Hepatocyte (in vitro differentiated cells): ENCODE measurements at regions not wholly inside any gene's neighbourhood (a gene's known extent, or its start where the extent isn't known, plus 50 kb on each side); places are given as distances from the start of the nearest gene placed in this dataset.

Experiments used
- DNase-seq: peaks from one replicate; pipeline ENCODE4 v3.0.0-alpha.2; 2016; ENCODE audit warnings: low spot score
- H2AFZ ChIP-seq: fragments of 200-600 bp; sonication (generic); 2 replicates; pipeline ENCODE4 v1.6.0; 2016; ENCODE audit warnings: antibody characterized with exemption, mild to moderate bottlenecking
- H3K27ac ChIP-seq: fragments of 200-600 bp; sonication (generic); 2 replicates; pipeline ENCODE4 v1.5.1; 2016; ENCODE audit warnings: mild to moderate bottlenecking
- H3K27me3 ChIP-seq: fragments of 200-600 bp; sonication (generic); 2 replicates; pipeline ENCODE4 v1.6.1; 2016
- H3K36me3 ChIP-seq: fragments of 200-600 bp; sonication (generic); replicated peaks from 2 replicates; pipeline ENCODE4 v1.5.1; 2016; ENCODE audit warnings: low read depth; ENCODE audit not compliant: insufficient read depth
- H3K4me1 ChIP-seq: fragments of 200-600 bp; sonication (generic); 2 replicates; pipeline ENCODE4 v1.5.1; 2016; ENCODE audit warnings: mild to moderate bottlenecking, moderate library complexity; ENCODE audit not compliant: insufficient read depth
- H3K4me2 ChIP-seq: fragments of 200-600 bp; sonication (generic); 2 replicates; pipeline ENCODE4 v1.6.0; 2016
- H3K4me3 ChIP-seq: fragments of 200-600 bp; sonication (generic); 2 replicates; pipeline ENCODE4 v1.5.1; 2016; ENCODE audit warnings: mild to moderate bottlenecking
- H3K79me2 ChIP-seq: fragments of 200-600 bp; sonication (generic); 2 replicates; pipeline ENCODE4 v1.6.0; 2017; ENCODE audit warnings: mild to moderate bottlenecking
- H3K9me2 ChIP-seq: fragments of 200-600 bp; sonication (generic); replicated peaks from 2 replicates; pipeline ENCODE4 v1.6.0; 2017; ENCODE audit warnings: mild to moderate bottlenecking; ENCODE audit not compliant: insufficient read depth
- H3K9me3 ChIP-seq: fragments of 200-600 bp; sonication (generic); 2 replicates; pipeline ENCODE4 v1.5.1; 2016; ENCODE audit warnings: low read depth, mild to moderate bottlenecking
- H4K20me1 ChIP-seq: fragments of 200-600 bp; sonication (generic); 2 replicates; pipeline ENCODE4 v1.6.0; 2016; ENCODE audit warnings: mild to moderate bottlenecking; ENCODE audit not compliant: insufficient read depth, poor library complexity, severe bottlenecking
- EZH2 ChIP-seq: fragments of 200-600 bp; sonication (generic); IDR thresholded peaks from 2 replicates; pipeline ENCODE4 v1.6.1; 2016; ENCODE audit warnings: antibody characterized with exemption, mild to moderate bottlenecking, borderline replicate concordance
- EZH2phosphoT487 ChIP-seq: fragments of 200-600 bp; sonication (generic); IDR thresholded peaks from one replicate; pipeline ENCODE4 v1.6.1; 2018; ENCODE audit warnings: antibody characterized with exemption, mild to moderate bottlenecking, low read depth, moderate library complexity; ENCODE audit not compliant: unreplicated experiment, severe bottlenecking
- WGBS: methylation state at CpG from one replicate; pipeline ENCODE4 v1.1.6; 2016; ENCODE audit warnings: low lambda C conversion rate; ENCODE audit errors: missing lambda C conversion rate; 5-methylcytosine and 5-hydroxymethylcytosine counted together
- TF ChIP-seq, protein P1 (sequence below): fragments of 200-600 bp; sonication (generic); IDR thresholded peaks from 2 replicates; pipeline ENCODE4 v1.5.1; 2016; ENCODE audit warnings: antibody characterized with exemption, mild to moderate bottlenecking; ENCODE audit not compliant: poor library complexity

GRCh38 chr3:137294839-137295238, 337.1 kb downstream of the IL20RB start:
- Histone ChIP-seq H3K79me2 (no peaks in the 10 kb centered on the region), H3K4me1 (no peaks in the 10 kb centered on the region), H3K9me3 (no peaks in the 10 kb centered on the region), H3K4me2 (no peak overlapping the region), H3K27ac (no peak overlapping the region), H3K27me3 (no peaks in the 10 kb centered on the region), H2AFZ (no peak overlapping the region), H3K36me3 (no peaks in the 10 kb centered on the region), H3K4me3 (no peak overlapping the region), H4K20me1 (no peaks in the 10 kb centered on the region), H3K9me2 (no peaks in the 10 kb centered on the region)
- WGBS, result 61% methylated on average over 1 of the region's 1 CpG
- DNase-seq, result no peak
- TF ChIP-seq, protein P1, sequence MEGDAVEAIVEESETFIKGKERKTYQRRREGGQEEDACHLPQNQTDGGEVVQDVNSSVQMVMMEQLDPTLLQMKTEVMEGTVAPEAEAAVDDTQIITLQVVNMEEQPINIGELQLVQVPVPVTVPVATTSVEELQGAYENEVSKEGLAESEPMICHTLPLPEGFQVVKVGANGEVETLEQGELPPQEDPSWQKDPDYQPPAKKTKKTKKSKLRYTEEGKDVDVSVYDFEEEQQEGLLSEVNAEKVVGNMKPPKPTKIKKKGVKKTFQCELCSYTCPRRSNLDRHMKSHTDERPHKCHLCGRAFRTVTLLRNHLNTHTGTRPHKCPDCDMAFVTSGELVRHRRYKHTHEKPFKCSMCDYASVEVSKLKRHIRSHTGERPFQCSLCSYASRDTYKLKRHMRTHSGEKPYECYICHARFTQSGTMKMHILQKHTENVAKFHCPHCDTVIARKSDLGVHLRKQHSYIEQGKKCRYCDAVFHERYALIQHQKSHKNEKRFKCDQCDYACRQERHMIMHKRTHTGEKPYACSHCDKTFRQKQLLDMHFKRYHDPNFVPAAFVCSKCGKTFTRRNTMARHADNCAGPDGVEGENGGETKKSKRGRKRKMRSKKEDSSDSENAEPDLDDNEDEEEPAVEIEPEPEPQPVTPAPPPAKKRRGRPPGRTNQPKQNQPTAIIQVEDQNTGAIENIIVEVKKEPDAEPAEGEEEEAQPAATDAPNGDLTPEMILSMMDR, result no peak

DNA sequence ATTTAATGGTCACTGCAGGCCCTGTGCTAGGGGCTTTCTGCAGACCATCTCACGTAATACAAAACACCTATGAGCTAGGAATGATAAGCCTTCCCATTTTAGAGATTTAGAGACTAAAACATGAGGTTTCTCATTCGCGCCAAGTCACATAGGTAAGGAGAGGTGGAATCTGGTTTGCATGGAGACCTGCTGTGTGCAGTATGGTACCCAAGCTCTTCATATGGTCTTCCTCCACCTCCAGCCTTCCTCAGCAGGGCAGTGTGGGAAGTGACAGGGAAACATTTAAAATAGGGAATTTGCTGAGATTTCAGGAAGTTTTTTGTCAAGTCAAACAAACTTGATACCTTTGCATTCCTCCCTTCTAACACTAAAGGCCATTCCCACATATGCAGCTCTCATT, 337.6 kb downstream of the IL20RB start:
- Histone ChIP-seq H3K27me3 (no peaks in the 10 kb centered on the region), H3K4me1 (no peaks in the 10 kb centered on the region), H3K36me3 (no peaks in the 10 kb centered on the region), H4K20me1 (no peaks in the 10 kb centered on the region), H3K79me2 (no peaks in the 10 kb centered on the region), H3K27ac (no peak overlapping the region), H3K9me3 (no peaks in the 10 kb centered on the region), H2AFZ (no peak overlapping the region), H3K4me2 (no peak overlapping the region), H3K4me3 (no peak overlapping the region), H3K9me2 (no peaks in the 10 kb centered on the region)
- TF ChIP-seq, protein P1, result no peak
- no peak for TF ChIP-seq EZH2
- no peak for TF ChIP-seq EZH2phosphoT487
- DNase-seq, result no peak
- 88% methylated on average over 3 of the region's 3 CpGs for WGBS

GRCh38 chr3:137296116-137296515, 338.3 kb downstream of the IL20RB start:
- Histone ChIP-seq H3K4me2 (no peak overlapping the region), H3K4me3 (no peak overlapping the region), H3K9me3 (no peaks in the 10 kb centered on the region), H3K4me1 (no peaks in the 10 kb centered on the region), H3K27me3 (no peaks in the 10 kb centered on the region), H3K36me3 (no peaks in the 10 kb centered on the region), H3K79me2 (no peaks in the 10 kb centered on the region), H3K27ac (no peak overlapping the region), H2AFZ (no peak overlapping the region), H4K20me1 (no peaks in the 10 kb centered on the region), H3K9me2 (no peaks in the 10 kb centered on the region)
- WGBS, result 65% methylated on average over 2 of the region's 2 CpGs
- no peak for DNase-seq
- TF ChIP-seq, protein P1, result no peak
- no peak for TF ChIP-seq EZH2phosphoT487
- TF ChIP-seq EZH2, result no peak

- Histone ChIP-seq H4K20me1 (no peaks in the 10 kb centered on the region), H3K36me3 (no peaks in the 10 kb centered on the region), H3K4me3 (no peak overlapping the region), H2AFZ (no peak overlapping the region), H3K9me3 (no peaks in the 10 kb centered on the region), H3K27me3 (no peaks in the 10 kb centered on the region), H3K27ac (no peak overlapping the region), H3K9me2 (no peaks in the 10 kb centered on the region), H3K4me1 (no peaks in the 10 kb centered on the region), H3K4me2 (no peak overlapping the region), H3K79me2 (no peaks in the 10 kb centered on the region)
- DNase-seq, result no peak
- 80% methylated on average over 1 of the region's 1 CpG for WGBS
- no peak for TF ChIP-seq EZH2
- TF ChIP-seq, protein P1, result no peak
These were observed 340.0 kb downstream of the IL20RB start for GRCh38 chr3:137297770-137298169.
